Germinal center (tissue), 1 donor: ENCODE measurements at regions not wholly inside any gene's neighbourhood (a gene's known extent, or its start where the extent isn't known, plus 50 kb on each side); places are given as distances from the start of the nearest gene placed in this dataset.

ENCODE experiments used
- DNase-seq: peaks from one replicate; pipeline ENCODE4 v3.0.0; 2012; ENCODE audit warnings: mixed read lengths, low spot score

DNA sequence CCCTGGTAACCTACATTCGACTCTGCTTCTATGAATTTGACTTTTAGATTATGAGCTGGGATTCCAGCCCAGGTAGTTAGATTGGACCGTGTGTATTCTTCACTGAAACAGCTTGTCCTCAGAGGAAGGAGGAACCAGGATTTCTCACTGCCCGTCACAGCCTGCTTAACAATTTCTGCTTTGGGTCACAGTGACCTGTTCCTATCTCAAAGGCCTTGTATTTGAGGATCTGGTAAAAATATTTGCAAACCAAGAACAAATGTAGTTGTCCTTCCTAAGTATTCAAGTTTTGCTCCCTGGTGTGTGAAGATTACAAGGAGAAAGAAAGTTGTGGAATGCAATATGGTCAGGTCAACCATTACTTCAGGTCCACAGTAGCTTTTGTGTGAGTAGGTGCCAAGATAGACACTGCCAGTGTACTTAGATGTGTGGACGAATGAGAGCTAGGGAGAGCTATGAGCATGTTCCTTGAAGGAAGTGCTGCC lies 55.1 kb downstream of the KIF4B start:
- no peak for DNase-seq

DNA sequence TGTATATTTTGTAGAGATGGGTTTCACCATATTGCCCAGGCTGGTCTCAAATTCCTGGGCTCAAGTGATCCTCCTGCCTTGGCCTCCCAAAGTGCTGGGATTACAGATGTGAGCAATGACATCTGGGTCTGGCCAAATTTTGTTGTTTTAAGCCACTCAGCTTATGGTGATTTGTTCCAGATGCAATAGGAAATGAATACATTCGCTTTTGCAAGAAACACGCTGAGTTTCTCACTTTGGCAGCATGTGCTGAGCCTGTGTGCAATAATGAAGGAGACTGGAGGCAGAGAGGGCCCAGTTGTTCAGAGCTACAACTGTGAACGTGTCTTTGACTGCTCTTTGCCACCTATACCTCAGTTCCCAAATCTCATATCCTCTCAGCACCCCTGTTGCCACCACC lies 56.4 kb downstream of the KIF4B start:
- DNase-seq, result no peak

DNA sequence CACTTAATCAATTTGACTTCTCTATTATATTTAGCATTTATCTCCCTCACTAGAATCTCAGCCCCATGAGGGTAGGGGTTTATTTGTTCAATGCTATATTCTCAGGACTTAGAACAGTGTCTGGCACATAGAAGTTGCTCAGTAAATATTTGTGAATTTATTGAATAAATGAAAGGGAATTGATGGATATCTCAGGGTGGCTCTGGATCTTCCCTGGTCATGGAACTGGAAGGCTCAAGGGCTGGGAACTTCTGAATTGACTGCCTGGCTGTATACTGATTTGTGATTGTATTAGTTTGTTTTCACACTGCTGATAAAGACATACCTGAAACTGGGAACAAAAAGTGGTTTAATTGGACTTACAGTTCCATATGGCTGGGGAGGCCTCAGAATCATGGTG lies 57.2 kb downstream of the KIF4B start:
- no peak for DNase-seq

DNA sequence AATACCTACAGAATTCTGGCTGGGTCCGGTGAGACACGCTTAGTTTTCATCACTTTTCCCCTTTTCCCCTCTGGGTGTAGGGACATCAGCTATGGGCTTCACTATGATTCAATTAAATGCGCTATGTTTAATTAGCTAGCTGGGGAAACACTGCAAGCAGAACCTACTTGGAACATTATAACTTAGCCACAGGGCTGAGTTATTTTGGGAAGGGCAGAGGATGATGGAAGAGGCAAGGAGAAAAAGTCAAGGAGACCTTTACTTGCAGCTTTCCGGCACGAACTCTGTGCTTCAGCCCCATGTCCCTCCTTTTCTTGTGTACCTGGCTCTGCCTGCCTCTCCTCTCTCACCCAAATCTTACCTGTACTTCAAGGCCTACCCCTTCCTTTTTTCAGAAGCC lies 62.8 kb downstream of the KIF4B start:
- no peak for DNase-seq

DNA sequence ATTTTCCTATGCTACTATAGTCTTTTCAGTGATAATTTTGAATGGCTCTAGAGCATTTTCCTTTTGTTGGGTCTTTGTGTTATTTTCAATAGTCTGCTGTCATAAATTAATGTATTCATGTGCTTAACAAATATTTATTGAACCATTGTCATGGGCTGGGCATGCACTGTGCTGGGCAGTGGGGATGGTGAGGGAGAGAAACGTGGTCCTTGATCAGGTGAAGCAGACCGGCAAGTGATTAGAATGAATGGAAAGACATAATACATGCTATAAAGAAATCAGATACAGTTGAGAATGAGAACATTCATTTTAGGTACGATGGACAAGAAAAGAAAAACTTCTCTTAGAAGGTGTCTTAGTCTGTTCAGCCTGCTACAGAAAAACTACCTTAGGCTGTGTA lies 66.1 kb downstream of the KIF4B start:
- no peak for DNase-seq

DNA sequence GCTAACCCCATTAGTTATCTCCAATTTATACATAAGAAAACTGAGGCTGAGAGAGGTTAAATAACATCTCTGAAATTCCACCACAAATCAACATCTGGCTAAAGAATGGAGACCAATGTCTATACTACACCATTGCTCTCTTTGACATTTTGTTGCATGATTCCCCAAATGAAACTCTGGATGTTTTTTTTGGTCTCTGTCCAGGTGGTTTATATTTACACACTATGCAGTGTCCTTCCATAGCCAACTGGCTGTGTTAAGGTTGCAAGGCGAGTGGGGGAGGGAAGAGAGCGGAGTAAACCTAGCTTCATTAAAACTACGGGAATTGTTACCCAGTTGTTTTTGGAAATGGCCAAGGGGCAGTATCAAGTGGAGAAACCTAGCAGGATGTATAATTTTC lies 67.2 kb downstream of the KIF4B start:
- DNase-seq, result no peak

DNA sequence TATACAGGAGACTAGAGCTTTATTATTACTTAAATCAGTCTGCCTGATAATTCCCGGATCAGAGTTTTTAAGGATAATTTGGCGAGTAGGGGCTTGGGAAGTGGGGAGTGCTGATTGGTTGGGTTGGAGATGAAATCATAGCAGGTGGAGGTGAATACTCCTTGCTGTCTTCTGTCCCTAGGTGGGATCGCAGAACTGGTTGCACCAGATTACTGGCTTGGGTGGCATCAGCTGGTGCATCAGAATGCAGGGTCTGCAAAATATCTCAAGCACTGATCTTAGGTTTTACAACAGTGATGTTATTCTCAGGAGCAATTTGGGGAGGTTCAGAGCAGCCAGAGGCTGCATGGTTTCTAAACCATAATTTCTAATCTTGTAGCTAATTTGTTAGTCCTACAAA lies 68.1 kb downstream of the KIF4B start:
- DNase-seq, result no peak

DNA sequence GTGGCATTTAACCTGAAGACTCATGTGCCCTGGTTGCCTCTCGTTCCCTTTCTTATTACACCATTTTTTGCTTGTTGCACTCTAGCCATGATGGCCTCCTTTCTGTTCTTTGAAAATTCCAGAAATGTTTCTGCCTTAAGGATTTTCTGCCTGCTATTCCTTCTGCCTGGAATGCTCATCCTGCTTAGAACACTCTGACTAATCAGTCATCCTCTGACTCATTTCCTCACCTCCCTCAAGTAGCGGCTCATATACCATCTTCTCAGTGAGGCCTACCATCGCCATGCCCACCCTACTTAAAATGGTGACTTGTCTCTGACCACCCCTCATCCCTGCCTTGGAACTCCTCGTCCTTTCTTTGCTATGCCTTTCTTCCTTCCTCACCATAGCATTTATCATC lies 68.8 kb downstream of the KIF4B start:
- DNase-seq, result no peak

DNA sequence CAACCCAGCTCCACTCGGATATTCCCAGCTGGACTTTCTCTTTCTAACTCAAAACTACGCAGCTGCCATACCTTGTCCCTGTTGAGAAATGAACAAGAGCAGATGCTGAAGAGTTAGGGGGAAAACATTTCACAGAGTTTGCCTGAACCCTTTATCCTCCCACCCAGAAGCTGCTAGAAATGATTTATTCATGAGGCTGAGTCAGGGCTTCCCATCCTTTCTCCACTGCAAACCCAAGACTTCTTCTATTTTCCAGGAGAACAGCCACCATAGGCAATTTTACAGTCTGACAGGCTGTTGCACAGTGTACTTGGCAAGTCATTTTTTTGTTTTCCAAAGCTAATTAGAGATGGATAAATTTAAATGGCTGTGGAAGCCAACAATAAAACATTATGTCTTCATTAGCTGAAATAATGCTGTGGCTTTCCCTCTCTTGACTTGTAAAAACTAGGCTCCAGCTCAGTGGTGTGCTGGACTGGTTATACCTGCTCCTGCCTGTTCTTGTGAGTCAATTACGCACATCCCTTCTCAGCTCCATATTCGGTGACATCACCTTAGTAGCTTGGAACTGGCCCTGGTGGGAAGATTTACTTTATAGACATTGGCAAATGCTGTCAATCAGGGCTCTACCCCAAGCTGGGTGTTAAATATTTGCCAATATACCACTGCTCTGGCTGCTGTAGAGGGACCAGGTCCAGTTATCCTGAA lies 71.9 kb downstream of the KIF4B start:
- no peak for DNase-seq

DNA sequence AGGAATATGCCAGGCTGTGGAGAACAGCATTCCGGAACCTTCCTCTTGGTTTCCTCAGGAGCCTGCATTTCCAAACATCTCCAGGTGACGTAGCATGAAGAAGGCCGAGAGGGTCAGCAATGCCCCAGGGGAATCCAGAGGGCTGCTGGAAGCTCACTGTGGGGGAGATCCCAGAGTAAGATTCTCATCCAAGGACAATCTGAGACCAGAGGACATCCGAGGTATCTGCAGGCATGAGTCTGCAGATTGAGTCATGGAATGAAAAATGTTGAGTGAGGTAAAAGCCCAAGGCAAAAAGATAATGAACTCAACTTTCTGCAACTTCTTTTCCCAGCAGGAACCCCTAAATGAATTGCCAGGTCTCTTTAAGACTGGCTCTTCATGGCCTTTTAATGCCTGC lies 73.5 kb downstream of the KIF4B start:
- DNase-seq, result no peak

DNA sequence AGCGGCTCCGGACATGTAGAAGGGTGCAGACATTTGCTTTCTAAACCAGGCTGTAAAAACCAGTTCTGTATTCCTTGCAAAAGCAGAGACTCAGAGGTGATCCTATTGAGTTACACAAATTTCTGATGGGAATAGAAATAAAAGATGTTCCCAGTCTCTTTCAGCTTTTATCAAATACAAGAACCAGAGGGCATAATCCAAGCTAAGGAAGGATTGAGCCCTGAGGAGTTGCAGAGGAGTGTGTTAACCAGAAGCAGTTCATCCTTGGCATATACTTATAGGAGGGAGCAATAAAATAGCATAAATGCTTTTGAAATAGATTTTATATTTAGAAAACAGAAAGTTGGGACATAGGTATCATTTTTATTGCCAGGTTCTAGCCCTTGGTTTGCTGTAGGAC lies 75.3 kb downstream of the KIF4B start:
- DNase-seq, result no peak

DNA sequence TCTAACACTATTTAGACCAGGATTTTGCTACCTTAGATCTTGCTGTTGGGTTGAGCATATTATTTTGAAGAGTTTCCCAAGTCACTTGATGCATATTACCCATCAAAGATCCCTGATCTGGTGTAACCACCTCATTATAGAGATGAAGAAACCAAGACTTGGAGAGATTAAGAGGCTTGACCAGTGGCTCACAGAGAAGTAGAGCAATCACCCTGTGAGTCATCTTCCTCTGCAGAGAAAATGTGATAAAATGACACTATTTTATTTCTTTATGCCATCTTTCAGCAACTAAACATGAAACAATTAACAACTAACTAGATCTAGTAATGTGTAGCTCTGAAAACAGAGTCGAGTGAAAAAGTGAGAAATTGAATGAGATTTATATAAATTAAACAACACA lies 76.1 kb downstream of the KIF4B start:
- DNase-seq, result no peak

DNA sequence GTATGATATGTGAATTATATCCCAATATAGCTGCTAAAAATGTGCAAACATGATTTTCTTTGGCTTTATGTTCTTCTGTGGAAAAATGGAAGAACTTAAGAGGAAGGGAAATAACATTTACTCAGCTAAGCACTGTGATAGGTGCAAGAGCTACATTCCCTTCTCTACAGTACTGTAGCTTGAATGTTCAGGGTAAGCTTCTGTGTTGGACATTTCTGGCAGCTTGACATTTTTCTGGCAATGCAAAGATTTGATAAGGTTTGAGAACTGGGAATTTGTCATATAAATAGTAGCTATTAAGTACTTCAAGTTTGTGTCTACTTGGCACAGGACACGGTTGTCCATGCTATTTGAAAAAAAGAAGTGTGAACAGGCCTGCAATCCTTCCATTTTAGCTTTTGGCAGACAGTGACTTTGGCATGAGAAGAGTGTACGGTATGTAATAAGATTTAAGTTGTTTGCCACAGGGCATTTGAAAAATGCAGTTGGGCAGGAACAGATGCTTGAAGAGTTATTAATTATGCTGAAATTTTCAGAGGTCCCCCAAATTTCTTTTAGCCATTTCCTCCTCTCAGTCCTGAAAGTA lies 77.6 kb downstream of the KIF4B start:
- DNase-seq, result no peak

DNA sequence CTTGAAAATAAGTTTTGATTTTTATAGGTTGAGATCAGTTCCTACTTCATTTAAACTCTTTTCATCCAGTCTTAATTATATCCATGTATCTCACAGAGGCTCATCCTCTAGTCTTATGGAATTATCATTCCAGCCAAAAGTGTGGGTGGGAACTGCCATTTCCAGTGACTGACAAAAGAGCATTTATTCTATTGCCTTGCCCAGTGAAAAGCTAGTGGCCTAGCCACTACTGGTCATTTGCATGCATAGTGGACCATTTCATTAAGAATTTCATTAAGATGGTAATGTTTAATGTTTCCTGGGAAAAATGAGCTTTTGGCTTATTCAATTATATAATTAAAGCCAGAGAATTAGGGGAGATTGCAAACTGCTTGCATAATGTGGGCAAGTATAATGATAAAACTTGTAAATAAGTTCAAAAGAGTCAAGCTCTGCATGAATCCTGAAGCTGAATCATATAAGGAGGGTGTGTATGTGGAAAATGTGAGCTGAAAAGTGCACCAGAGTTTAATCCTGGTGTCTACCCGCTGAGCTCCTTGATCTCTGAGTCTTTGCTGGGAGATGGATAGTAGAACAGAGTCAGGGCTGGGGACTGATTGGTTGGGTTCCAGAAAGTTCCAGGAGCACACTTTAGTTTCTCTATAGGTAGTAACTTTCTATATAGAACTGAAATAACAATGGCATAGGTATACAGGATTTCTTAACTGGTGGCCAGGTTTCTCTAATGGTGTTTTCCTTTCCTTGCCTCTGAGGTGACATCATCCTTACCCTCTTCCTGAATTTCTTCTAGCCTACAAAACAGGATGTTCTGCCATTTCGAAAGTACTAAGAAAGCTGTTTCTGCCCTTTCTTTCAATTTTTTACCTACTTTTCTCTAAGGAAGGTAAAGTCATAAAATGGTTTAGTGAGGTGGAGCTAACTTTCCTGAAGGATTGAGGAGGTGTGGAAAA lies 78.5 kb downstream of the KIF4B start:
- DNase-seq, result no peak

DNA sequence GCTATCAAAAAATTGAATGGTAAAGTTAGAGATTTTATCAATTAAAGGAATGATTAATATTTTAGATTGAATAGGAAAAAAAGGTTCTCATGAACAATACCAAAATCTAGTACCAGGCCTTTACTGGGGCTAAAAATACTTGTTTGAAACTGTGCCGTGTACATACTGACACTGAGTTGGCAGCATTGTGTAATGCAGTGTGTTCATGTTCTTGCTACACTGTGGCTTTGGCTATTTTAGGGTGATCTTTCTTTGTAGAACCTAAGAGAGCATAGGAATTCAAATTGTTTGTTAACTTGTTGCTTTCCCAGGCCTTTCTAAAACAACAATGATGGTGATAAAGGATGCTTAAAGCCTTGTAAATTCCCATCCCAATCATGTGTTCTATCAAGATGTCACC lies 80.9 kb downstream of the KIF4B start:
- no peak for DNase-seq

DNA sequence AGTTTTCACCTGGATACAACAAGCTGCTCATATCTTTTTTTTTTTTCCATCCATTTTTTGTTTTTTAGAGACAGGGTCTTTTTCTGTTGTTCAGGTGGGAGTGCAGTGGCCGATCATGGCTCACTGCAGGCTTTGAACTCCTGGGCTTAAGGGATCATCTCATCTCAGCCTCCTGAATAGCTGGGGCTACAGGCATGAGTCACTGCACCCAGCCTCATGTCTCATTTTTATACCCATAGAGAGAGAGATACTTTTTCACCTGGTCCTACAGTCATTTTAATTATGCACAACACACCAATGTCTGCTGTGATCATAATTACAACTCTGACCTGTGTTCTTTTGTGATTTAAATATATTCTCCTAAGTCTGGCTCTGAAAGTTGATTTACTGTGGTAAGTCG lies 84.4 kb downstream of the KIF4B start:
- no peak for DNase-seq

DNA sequence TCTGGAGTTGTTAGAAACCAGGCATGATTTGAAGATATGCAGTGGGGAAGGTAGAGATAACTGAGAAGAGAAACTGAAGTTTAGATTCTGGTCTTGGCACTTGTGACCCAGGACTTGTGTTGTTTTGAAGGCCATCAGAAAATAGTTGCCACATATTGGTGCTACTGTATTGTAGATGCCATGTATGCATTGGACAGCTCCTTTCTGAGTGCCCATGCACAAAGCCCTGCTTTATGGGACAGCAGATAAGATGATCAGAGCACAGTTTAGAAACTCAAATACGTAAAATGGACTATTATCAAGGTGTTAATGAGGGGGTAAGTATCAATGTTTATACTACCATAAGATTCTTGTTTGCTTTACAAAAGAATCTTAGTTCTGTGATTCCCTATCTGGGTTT lies 84.9 kb downstream of the KIF4B start:
- no peak for DNase-seq

DNA sequence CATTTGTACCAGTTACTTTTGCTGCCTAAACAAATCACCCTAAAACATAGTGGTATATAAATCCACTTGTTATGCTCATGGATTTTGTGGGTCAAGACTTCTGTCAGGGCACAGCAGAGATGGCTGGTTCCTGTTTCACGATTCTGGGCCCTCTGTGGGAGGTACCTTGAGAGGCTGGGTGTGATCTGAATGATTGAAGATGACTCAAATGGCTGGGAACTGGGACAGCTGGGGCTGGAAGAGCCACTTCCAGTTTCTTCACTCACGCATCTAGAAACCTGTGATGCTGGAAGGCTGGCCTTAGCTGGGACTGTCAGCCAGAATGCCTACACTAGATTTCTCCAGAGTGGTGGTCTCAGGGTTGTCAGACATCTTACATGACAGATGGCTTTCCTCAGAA lies 88.1 kb downstream of the KIF4B start:
- no peak for DNase-seq

DNA sequence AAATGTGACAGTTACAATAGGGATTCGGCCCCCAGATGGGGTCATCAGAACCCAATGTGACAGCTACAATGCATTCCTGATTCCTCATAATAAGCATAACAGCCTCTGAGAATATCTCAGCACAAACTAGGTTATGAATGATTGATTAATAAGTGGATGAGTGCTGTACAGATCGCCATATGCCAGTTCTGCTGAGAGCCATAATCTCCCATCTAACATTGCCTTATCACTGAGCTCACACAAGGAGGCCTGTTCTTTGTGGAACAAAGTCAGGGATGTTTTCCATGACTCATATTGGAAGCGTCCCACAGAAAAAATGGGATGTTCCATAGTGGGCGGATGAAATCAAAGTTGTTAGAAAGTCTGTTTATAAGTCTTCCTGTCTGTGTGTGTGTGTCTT lies 89.6 kb downstream of the KIF4B start:
- no peak for DNase-seq

DNA sequence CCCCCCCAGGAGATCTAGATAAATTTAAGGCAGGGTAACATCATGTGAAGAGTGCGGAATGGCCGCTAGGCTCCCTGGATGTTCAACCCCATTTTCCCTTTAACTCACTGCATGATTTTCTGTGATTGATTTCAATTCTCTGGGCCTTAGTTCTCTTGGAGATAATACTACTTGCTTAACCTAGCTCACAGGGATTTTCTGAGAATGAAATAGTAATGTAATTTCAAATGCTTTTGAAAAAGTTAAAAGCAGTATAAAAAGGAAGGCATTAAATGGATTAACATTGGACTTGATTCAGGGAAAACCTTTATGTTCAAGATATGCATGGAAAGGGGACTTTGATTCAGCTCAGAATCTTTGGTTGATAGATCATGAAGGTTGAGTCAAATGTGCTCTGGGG lies 90.9 kb downstream of the KIF4B start:
- DNase-seq, result no peak

DNA sequence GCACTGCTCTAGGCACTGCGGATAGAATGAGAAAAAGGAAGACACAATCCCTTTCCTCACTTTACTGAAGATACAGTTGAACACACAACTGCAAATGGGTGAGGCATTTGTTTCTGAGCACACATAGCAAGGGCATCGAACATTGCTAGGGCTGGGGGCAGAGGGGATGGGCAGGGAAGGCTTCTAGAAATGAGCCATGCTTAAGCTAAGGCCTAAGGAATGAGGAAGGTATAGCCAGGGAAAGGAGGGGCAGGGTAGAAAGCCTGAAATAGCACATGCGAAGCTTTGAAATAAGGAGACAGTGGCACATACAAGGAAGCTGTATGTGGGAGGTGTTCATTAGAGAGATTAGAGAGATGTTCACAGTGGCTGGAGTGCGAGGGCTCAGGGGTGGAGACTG lies 92.7 kb downstream of the KIF4B start:
- no peak for DNase-seq

DNA sequence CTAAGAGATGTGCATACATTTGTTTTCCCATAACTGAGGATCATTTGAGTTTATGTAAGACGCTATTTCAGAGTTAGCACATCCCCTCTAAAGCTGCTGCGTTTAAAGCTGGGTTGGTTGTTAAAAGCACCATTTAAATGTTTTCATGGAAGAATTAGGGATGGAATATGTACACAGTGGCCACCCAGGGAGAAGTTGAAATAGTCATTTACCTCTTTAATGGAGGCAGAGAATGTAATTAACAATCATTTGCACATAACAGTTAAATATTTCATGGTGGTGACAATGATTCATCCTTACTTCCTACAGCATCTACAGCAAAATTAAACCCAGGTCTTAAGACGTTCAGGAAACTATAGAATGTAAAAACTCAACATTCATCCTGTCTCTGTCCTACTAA lies 100.3 kb downstream of the KIF4B start:
- no peak for DNase-seq

DNA sequence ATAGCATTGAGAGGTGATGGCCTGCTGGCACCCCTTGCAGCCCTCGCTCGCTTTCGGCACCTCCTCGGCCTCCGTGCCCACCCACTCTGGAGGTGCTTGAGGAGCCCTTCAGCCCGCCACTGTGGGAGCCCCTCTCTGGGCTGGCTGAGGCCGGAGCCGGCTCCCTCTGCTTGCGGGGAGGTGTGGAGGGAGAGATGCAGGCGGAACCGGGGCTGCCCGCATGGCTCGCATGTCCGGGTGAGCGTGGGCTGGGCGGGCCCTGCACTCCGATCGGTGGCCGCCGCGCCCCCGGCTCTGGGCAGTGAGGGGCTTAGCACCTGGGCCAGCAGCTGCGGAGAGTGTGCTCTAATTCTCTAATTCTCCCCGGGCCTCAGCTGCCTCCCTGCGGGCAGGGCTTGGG lies 101.1 kb downstream of the KIF4B start:
- no peak for DNase-seq
